Cardiac muscle cell (in vitro differentiated cells and primary cell): ENCODE measurements at regions not wholly inside any gene's neighbourhood (a gene's known extent, or its start where the extent isn't known, plus 50 kb on each side); places are given as distances from the start of the nearest gene placed in this dataset.

ENCODE experiments used
- DNase-seq, 2 donors: peaks; one replicate each; pipeline versions ENCODE4 v3.0.0 to v3.0.0-alpha.2; 2010 to 2017; ENCODE audit warnings: low read depth in 1 of 2, low spot score in 1 of 2
- H3K27ac ChIP-seq: fragments of 200-600 bp; sonication (generic); 2 replicates; pipeline ENCODE4 v1.5.1; 2016
- H3K27me3 ChIP-seq: fragments of 200-600 bp; sonication (generic); 2 replicates; pipeline ENCODE4 v1.6.0; 2016; ENCODE audit warnings: control low read depth
- H3K36me3 ChIP-seq: fragments of 200-600 bp; sonication (generic); 2 replicates; pipeline ENCODE4 v1.5.1; 2016; ENCODE audit warnings: control low read depth
- H3K4me1 ChIP-seq: fragments of 200-600 bp; sonication (generic); 2 replicates; pipeline ENCODE4 v1.8.1; 2017; ENCODE audit warnings: low read depth, mild to moderate bottlenecking, mixed run types
- H3K4me3 ChIP-seq: fragments of 200-600 bp; sonication (generic); 2 replicates; pipeline ENCODE4 v1.5.1; 2016; ENCODE audit warnings: mild to moderate bottlenecking
- H3K9me3 ChIP-seq: fragments of 200-600 bp; sonication (generic); 2 replicates; pipeline ENCODE4 v1.5.1; 2017; ENCODE audit warnings: low read depth, mild to moderate bottlenecking, control low read depth
- CTCF ChIP-seq: IDR thresholded peaks from 2 replicates; pipeline ENCODE4 v1.5.1; 2012; ENCODE audit warnings: low read depth, mild to moderate bottlenecking, low read length

GRCh38 chr16:13306161-13306995 is 405.0 kb downstream of the SHISA9 start:
- no peak for DNase-seq
- H3K27me3 ChIP-seq, result no peaks in the 10 kb centered on the region
- no peak overlapping the region for H3K27ac ChIP-seq
- no peaks in the 10 kb centered on the region for H3K9me3 ChIP-seq
- H3K4me3 ChIP-seq, result no peak overlapping the region
- no peaks in the 10 kb centered on the region for H3K4me1 ChIP-seq
- no peaks in the 10 kb centered on the region for H3K36me3 ChIP-seq
- TF ChIP-seq CTCF, result no peak

GRCh38 chr16:13307255-13307654 is 405.9 kb downstream of the SHISA9 start:
- Histone ChIP-seq H3K9me3 (no peaks in the 10 kb centered on the region), H3K4me1 (no peaks in the 10 kb centered on the region), H3K4me3 (no peak overlapping the region), H3K27me3 (no peaks in the 10 kb centered on the region), H3K36me3 (no peaks in the 10 kb centered on the region), H3K27ac (no peak overlapping the region)
- TF ChIP-seq CTCF, result no peak
- DNase-seq, result no peak

GRCh38 chr16:13307851-13308250 is 406.5 kb downstream of the SHISA9 start:
- no peak for TF ChIP-seq CTCF
- Histone ChIP-seq H3K27me3 (no peaks in the 10 kb centered on the region), H3K36me3 (no peaks in the 10 kb centered on the region), H3K4me3 (no peak overlapping the region), H3K27ac (no peak overlapping the region), H3K9me3 (no peaks in the 10 kb centered on the region), H3K4me1 (no peaks in the 10 kb centered on the region)
- no peak for DNase-seq

- no peak for TF ChIP-seq CTCF
- H3K27me3 ChIP-seq, result no peaks in the 10 kb centered on the region
- no peaks in the 10 kb centered on the region for H3K36me3 ChIP-seq
- no peaks in the 10 kb centered on the region for H3K4me1 ChIP-seq
- no peaks in the 10 kb centered on the region for H3K9me3 ChIP-seq
- no peak overlapping the region for H3K4me3 ChIP-seq
- no peak overlapping the region for H3K27ac ChIP-seq
- DNase-seq, result no peak
These were observed 410.7 kb downstream of the SHISA9 start for GRCh38 chr16:13312063-13312462.

GRCh38 chr16:13313351-13313750 is 412.0 kb downstream of the SHISA9 start:
- Histone ChIP-seq H3K36me3 (no peaks in the 10 kb centered on the region), H3K27me3 (no peaks in the 10 kb centered on the region), H3K9me3 (no peaks in the 10 kb centered on the region), H3K4me1 (no peaks in the 10 kb centered on the region), H3K27ac (no peak overlapping the region), H3K4me3 (no peak overlapping the region)
- DNase-seq, result no peak
- TF ChIP-seq CTCF, result no peak
